Activated CD8-positive, alpha-beta T cell treated with anti-CD3 and anti-CD28 coated beads for 36 hours (primary cell): ENCODE measurements at regions not wholly inside any gene's neighbourhood (a gene's known extent, or its start where the extent isn't known, plus 50 kb on each side); places are given as distances from the start of the nearest gene placed in this dataset.

ENCODE experiments used
- ATAC-seq: fragments of 200-7000 bp; cut with Tn5 transposase; one replicate; pipeline ENCODE4 v1.10.0; 2021; ENCODE audit warnings: mild to moderate bottlenecking, moderate library complexity
- CTCF ChIA-PET: fragments of 350-600 bp; sonication (Branson Sonifier 250); formaldehyde crosslinking; loops from one replicate; lab custom pipeline; 2021; ENCODE audit warnings: antibody characterized with exemption; lab: Charles Lee
- POLR2A ChIA-PET: fragments of 350-600 bp; sonication (Branson Sonifier 250); formaldehyde crosslinking; loops from one replicate; lab custom pipeline; 2021; ENCODE audit warnings: antibody characterized with exemption; lab: Charles Lee
- DNase-seq: peaks from one replicate; pipeline ENCODE4 v3.0.0-alpha.2; 2020
- H3K27ac Mint-ChIP-seq: one replicate; pipeline ENCODE4 v1.8.0; 2021; ENCODE audit warnings: mild to moderate bottlenecking, mixed read lengths
- H3K27me3 Mint-ChIP-seq: one replicate; pipeline ENCODE4 v1.8.0; 2021; ENCODE audit warnings: mixed read lengths
- H3K36me3 Mint-ChIP-seq: one replicate; pipeline ENCODE4 v1.8.0; 2021; ENCODE audit warnings: low read depth, mixed read lengths
- H3K4me1 Mint-ChIP-seq: one replicate; pipeline ENCODE4 v1.8.0; 2021; ENCODE audit warnings: low read depth, mixed read lengths
- H3K4me3 Mint-ChIP-seq: one replicate; pipeline ENCODE4 v1.8.0; 2021; ENCODE audit warnings: mild to moderate bottlenecking, moderate library complexity, mixed read lengths
- H3K9me3 Mint-ChIP-seq: one replicate; pipeline ENCODE4 v1.8.0; 2021; ENCODE audit warnings: mixed read lengths
- CTCF ChIP-seq: fragments of 200-600 bp; IDR thresholded peaks from one replicate; pipeline ENCODE4 v1.8.0; 2022; ENCODE audit warnings: antibody characterized with exemption, mild to moderate bottlenecking
- intact Hi-C: fragments of 100-400 bp; cut with micrococcal nuclease; formaldehyde crosslinking; loops from one replicate; pipeline ENCODE4 v1.10.0; 2022

- no peaks in the 10 kb centered on the region for H3K4me1 Mint-ChIP-seq
- H3K27me3 Mint-ChIP-seq, result no peaks in the 10 kb centered on the region
- ATAC-seq (no peak), DNase-seq (no peak)
- ChIA-PET CTCF (no interaction called here), POLR2A (no interaction called here)
- no peak for TF ChIP-seq CTCF
- no peak overlapping the region for H3K4me3 Mint-ChIP-seq
- no peak overlapping the region for H3K27ac Mint-ChIP-seq
- intact Hi-C loops, result no loop called here
- H3K36me3 Mint-ChIP-seq, result no peaks in the 10 kb centered on the region
- H3K9me3 Mint-ChIP-seq, result peaks cover 13% of the 10 kb centered on the region
Measured at GRCh38 chr16:64641343-64641742, 480.5 kb downstream of the CDH11 start.

- H3K9me3 Mint-ChIP-seq, result peaks cover 9% of the 10 kb centered on the region
- H3K36me3 Mint-ChIP-seq, result no peaks in the 10 kb centered on the region
- H3K4me3 Mint-ChIP-seq, result no peak overlapping the region
- H3K27ac Mint-ChIP-seq, result no peak overlapping the region
- ATAC-seq (no peak), DNase-seq (no peak)
- intact Hi-C loops, result no loop called here
- no peaks in the 10 kb centered on the region for H3K4me1 Mint-ChIP-seq
- POLR2A ChIA-PET, result no interaction called here
- H3K27me3 Mint-ChIP-seq, result no peaks in the 10 kb centered on the region
- CTCF ChIA-PET, result no interaction called here
- no peak for TF ChIP-seq CTCF
Measured at GRCh38 chr16:64638766-64639165, 483.1 kb downstream of the CDH11 start.

- TF ChIP-seq CTCF, result no peak
- H3K36me3 Mint-ChIP-seq, result no peaks in the 10 kb centered on the region
- no peak for DNase-seq
- no peak for ATAC-seq
- no peak overlapping the region for H3K4me3 Mint-ChIP-seq
- CTCF ChIA-PET, result no interaction called here
- intact Hi-C loops, result no loop called here
- H3K27ac Mint-ChIP-seq, result no peak overlapping the region
- no peaks in the 10 kb centered on the region for H3K4me1 Mint-ChIP-seq
- H3K27me3 Mint-ChIP-seq, result no peaks in the 10 kb centered on the region
- POLR2A ChIA-PET, result no interaction called here
- peaks cover 6% of the 10 kb centered on the region for H3K9me3 Mint-ChIP-seq
Measured at GRCh38 chr16:64629622-64630021, 492.2 kb downstream of the CDH11 start.

- Mint-ChIP-seq H3K4me1 (no peaks in the 10 kb centered on the region), H3K4me3 (no peak overlapping the region), H3K27ac (no peak overlapping the region), H3K36me3 (no peaks in the 10 kb centered on the region), H3K9me3 (peaks cover 2% of the 10 kb centered on the region), H3K27me3 (no peaks in the 10 kb centered on the region)
- CTCF ChIA-PET, result no interaction called here
- no peak for TF ChIP-seq CTCF
- POLR2A ChIA-PET, result no interaction called here
- ATAC-seq (no peak), DNase-seq (no peak)
- intact Hi-C loops, result no loop called here
Measured at GRCh38 chr16:64627781-64628180, 494.1 kb downstream of the CDH11 start.

- ChIA-PET CTCF (no interaction called here), POLR2A (no interaction called here)
- no peak for ATAC-seq
- Mint-ChIP-seq H3K4me3 (no peak overlapping the region), H3K27ac (no peak overlapping the region), H3K4me1 (no peaks in the 10 kb centered on the region), H3K9me3 (peaks cover 3% of the 10 kb centered on the region), H3K27me3 (no peaks in the 10 kb centered on the region), H3K36me3 (no peaks in the 10 kb centered on the region)
- intact Hi-C loops, result no loop called here
- no peak for DNase-seq
- TF ChIP-seq CTCF, result no peak
Measured at GRCh38 chr16:64627288-64627687, 494.6 kb downstream of the CDH11 start.
